C1 segment of cervical spinal cord (tissue), 14 donors: ENCODE measurements at regions not wholly inside any gene's neighbourhood (a gene's known extent, or its start where the extent isn't known, plus 50 kb on each side); places are given as distances from the start of the nearest gene placed in this dataset.
A peak's percentile ranks its signal among the peaks of the same experiment; 100 is the strongest.
"Not testable (repeated sequence)": the region's sequence is repeated elsewhere in the genome, so short reads cannot be mapped to it uniquely, and the experiment has no call there.

ENCODE experiments used
- DNase-seq, 14 donors: peaks; one replicate each; lab custom pipeline; 2025; lab: John Stamatoyannopoulos, UW

DNA sequence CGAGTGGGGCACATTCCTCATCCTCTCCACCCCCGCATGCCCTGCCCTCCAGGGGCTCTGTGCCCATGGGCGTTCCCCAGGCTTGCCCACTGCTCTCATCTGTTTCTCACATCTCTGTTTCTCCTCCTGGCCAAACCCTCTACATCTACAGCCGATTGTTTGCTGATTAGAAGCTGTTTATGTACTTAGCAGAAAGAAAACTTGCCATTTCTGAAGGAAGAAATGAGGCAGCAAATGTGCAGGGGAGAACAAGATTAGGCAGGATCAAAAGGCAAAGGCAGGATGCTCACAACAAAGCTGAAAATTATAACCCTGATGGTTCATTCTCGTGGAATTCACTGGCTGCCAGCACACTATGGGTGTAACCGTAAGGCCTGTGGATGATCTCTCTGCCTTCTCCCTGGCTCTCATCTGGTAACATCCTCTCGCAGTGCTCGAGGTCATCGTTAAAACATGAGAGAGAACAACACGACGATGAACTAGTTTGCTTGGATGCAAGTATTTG lies 111.6 kb upstream of the KLF14 start:
- no peak for DNase-seq

DNA sequence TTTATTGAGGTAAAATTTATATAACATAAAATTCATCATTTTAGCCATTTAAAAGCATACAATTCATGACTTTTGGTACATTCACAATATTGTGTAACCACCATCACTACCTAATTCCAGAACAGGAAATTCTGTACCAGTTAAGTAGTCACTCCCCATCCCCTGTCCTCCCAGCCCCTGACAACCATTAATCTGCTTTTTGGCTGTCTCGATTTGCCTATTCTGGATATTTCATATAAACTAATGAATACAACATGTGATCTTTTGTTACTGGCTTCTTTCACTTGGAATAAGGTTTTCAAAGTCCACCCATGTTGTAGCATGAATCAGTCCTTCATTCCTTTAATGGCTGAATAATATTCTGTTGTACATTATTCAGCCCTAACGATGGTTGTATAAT lies 115.6 kb upstream of the KLF14 start:
- no peak for DNase-seq

DNA sequence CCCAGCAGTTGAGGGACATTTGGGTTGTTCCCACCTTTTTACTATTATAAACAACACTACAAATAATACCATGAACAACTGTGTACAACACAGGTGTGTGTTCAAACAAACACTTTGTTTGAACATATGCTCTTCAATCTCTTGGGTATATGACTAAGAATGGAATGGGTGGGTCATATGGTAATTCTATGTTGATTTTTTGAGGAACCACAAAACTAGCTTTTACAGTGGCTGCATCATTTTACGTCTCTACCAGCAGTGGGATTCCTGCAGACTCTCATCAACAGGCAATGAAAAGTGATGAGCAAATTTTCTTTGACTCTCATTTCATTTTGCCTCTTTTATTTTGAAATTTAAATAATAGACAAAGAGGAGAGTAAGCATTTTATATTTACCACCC lies 116.9 kb upstream of the KLF14 start:
- DNase-seq, result no peak

DNA sequence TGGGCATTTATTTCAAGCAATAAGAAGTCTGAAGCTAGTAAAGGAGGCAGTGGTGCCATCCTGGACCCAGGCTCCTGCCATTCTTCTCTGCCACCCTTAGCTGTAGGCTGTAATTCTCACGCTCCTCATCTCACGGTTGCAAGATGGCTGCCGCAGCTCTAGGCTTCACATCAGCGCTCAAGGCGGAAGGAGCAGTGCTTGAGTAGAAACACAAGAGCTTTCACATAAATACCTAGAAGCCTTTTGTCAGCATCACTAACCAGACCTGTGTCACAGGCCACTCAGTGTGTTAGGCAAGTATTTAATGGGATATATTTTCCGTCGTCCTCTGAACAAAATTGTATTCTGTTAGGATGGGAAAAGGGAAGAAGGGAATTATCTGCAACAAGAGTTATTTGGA lies 118.9 kb upstream of the KLF14 start:
- DNase-seq, result no peak

DNA sequence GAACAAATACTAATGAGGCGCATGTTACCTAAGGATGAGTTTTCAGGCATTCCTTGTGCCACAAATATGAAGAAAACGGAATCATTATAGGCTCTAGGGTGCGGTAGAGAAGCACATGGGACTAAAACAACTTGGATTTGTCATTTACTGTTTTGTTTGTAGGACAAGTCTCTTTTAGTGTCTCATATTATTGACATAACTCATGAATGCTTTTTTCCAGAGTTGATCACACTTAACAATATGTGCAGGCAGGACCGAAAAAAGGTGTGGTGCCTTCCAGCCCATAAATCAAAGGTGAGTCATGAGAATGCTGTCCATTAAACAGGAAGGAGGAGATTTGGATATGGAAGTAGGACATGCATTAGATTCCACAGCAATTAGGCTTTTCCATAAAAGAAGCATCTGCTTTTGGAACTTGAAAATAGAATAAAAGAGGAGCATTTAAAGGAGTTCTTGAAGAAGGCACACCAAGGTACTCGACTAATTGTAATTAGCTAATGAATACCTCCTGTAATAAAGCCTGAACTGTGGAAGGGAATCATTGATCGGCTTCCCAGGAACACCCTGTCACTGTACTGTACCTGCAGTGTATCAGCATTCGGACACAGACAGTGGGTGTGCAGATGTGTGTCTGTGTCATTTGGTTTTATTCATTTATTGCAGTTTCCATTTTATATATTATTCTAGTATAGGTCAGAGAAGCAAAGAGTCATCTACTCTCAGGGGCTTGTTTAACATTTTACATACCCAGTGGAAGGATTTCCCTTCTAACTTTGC lies 119.7 kb upstream of the KLF14 start:
- DNase-seq, result no peak

DNA sequence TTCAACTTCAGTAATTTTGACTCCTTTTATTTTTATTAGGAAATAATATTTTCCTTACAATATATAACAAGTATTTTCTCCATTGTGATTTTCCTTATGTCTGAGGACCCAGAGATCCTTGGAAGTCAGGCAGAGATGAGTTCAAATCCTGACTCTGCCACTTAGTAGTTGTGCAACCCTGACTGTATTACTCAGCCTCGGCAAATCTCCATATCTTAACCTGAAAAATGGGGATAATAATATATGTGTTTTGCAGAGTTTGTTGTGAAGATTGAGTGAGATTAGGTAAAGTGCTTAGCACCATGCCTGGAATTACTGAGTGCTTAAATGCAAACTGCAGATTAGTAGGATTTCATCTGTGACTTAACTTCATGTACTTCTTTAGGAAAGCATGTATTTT lies 120.5 kb upstream of the KLF14 start:
- DNase-seq, result no peak

DNA sequence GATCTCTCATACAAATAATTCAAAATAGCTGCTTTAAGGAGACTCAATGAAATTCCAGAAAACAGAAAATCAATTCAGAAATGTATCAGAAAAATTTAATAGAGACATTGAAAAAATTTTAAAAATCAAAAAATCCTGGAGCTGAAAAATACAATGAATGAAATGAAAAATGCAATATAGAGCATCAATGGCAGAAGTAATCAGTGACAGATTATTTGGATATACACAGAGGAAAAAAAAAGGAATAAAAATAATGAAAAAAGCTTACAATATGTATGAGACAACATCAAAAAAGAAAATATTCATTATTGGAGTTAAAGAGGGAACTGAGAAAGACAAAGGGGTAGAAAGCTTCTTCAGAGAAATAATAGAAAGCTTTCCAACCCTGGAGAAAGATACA lies 122.9 kb upstream of the KLF14 start:
- DNase-seq, result no peak

DNA sequence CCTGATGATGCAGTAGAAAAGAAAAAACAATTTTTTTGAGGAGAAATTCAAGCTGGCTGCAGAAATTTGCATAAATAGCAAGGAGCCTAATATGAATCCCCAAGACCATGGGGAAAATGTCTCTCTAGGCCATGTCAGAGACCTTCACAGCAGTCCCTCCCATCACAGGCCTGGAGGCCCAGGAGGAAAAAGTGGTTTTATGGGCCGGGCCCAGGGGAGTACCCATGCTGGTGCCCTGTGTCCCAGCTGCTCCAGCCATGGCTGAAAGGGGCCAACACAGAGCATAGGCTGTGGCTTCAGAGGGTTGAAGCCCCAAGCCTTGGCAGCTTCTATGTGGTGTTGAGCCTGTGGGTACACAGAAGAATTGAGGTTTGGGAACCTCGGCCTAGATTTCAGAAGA lies 126.8 kb upstream of the KLF14 start:
- not testable (repeated sequence) for DNase-seq

DNA sequence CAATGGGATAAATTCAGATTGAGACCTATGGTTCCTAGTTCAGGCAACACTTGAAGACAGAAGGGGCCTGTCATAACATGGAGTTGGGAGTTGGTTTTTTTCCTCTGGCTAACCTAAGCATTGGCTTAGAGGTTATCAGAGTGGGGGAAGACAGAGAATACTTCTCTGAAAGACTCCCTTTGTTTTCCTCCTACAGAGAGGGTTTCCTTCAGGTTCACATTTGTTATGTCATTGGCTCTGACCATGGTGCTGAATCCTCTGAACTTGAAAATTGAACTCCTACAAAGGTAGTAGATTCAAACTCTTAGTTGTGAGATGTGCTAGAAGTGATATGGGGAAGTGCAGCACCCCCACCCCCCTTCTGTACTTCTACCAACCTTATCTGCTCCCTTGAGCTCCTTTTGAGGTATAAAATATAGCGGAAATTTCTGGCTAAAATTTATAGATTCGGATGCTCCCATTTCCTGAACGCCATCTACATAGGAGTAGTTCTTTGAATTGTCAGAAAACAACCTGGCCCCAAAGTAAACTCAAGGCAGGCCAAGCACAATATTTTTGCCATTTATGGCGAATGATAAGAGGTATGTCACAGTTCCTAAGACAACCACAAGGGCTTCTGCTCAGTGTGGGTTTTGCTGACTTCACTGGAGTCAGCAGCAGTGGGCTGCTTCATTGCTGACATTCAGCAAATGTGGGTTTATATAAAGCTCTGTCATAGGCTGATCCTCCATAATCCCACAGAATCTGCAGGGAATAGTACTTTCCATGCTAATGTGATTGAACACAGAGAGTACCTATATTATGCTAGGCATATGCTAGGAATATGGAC lies 131.6 kb upstream of the KLF14 start:
- no peak for DNase-seq

DNA sequence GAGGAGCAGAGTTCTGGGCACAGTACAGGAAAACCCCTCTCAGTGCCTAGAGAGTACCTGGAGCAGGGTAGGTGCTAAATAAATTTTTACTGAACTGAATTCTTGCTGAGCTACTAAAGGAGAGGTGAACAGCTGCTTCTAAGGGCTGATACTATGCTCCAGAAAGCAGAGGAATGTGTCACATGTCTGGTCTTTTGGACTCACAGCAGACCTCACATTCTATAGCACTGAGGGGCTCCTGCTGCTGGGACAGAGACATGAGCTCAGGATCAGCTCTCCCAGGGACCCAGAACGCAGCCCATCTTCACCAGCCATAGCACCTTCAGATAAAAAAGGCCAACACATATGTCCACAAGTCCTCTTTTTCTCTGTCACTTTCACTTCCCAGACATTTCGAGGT lies 133.0 kb upstream of the KLF14 start:
- no peak for DNase-seq

DNA sequence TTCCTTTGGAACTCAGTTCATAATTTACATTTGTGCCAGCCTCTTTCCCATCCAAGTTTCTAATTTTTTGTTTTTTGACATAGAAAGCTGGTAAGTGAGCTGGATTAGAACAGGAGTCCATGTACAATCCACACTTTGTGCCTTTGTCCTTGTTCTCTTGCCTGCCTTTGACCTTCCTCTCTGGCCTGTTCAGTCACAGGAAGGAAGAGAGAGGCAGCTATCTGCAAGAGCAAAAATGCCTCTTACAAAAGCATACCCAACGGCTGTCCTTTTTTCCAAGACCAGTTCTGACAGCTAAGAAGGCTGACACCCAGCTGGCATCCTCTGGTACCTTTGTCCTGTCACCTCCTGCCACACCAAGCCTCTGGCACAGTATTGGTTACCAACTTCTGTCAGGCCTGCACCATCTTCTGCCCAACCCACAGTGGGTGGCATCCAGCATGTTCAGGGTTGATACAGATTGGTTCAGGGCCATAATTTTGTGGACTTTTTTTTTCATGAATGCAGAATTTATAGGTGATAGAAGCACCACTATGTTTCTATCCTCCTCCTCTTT lies 133.7 kb upstream of the KLF14 start:
- DNase-seq, result no peak

DNA sequence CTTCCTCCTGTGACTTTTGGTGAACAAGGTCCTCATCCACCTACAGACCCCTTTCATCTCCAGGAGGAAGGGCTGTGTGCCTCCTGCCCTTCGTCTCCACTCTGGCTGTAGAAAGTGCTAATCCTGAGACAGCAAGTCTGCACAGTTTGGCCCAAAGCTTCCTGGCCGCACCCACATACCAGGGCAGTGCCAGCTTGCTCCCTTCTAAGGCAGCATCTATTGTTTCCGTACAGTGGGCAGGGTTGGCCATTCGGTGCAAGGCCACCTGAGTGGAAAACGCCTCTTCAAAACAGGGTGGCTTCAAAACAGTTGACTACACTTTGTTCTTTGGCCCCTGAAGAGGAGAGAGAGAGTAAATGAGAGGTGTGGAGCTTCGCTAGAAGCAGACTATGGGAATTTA lies 134.1 kb upstream of the KLF14 start:
- no peak for DNase-seq

DNA sequence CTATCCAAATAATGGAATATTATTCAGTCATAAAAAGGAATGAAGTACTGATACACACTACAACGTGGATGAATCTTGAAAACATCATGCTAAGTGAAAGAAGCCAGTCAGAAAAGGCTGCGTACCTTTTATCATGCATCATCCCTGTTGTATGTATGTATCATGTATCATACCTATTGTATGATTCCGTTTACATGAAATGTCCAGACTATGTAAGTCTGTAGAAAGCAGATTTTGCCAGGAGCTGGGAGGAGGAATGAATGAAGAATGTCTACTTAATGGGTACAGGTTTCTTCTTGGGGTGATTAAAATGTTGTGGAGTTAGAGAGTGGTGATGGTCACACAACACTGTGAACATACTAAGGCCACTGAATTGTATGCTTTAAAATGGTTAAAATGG lies 135.9 kb upstream of the KLF14 start:
- no peak for DNase-seq

DNA sequence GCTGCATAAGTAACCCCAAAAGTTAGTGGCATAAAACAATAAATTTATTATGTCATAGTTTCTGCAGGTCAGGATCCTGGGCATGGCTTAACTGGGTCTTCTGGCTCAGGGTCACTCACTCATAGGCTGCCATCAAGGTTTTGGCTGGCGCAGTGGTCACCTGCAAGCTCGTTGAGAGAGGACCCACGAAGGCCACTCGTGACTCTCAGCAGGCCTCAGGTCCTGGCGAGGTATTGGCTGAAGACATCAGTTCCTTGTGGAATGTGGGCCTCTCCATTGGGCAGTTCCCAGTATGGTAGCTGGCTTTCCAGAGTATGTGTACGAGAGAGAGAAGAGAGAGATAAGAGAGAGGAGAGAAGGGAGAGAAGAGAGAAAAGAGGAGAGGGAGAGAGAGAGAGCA lies 138.3 kb upstream of the KLF14 start:
- no peak for DNase-seq

DNA sequence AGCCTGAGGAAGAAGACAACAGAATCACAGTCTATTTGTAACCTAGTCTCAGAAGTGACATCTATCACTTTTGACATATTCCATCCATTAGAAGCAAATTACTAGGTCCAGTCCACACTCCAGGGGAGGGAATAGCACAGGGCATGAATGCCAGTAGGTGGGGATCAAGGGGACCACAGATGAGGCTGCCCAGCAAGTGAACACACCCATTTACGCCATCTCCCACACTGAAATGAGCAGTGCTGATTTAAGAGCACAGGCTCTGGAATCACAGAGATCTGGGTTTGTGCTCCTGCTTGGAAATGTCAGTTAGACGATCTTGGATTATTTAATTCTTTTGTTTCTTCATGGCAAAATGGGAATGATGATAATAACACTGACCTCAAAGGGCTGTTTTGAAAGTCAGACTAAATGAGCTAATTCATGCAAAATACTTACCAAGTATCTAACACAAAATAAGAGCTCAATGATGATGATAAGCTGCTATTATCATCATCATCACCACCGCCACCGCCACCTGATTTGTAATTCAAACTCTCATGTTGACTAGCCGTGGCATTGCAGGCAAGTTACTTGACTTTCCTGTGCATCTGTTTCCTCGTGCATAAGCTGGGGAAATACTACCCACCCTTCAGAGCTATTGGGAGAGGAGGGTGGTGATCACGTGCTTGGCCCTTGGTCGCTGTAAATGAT lies 138.9 kb upstream of the KLF14 start:
- DNase-seq, result no peak

DNA sequence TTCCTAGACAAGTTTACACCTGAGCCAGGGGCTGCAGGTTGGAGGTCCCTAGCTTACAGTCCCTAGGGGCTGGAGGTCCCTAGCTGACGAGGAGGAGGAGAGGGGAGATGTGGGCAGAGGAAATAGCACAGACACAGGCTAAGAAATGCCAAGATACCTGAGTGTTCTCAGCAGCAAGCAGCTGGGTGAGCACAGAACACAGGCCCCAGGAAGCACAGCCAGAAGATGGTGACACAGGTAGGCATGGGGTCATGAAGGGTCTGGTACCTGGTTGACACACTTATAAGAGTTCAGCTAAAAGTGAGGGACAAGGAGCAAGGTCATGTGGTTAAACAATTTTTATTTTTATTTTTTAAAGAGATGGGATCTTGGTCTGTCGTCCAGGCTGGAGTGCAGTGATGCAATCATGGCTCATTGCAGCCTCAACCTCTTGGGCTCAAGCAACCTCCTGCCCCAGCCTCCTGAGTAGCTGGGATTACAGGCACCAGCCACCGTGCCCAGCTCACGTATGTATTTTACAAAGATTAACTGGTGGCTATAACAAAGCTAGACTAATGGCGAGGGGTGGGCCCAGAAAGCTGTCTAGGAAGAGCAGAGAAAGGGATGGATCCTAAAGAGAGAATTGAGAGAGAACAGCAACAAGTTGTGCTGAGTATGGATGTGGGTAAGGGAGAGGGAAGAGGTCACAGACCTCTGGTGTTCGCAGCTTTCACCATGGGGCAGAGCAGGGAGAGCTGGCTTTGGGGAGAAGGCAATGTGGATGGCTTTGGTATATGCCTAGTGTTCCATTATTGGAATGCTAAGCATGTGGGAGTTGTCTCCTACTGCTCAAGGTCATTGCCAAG lies 140.3 kb upstream of the KLF14 start:
- no peak for DNase-seq

DNA sequence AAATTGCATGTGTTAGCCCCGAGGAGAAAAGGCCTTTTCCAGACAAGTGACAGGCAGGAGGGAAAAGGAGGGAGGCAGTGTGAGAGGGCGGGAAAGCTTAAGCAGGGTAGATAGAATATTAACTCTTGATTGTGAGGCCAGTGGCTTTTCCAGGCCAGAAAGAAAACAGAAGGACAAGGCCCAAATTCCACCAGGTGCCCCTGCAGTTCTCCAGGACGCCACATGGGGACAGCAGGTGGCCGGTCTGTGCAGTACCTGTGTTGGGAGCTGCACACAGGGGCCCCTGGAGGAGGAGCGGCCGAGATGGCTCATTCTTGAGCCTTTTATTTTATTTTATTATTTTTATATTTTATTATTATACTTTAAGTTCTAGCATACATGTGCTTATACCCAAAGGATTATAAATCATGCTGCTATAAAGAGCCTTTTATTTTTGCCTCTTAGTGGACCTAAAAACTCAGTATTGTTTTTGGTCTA lies 141.3 kb upstream of the KLF14 start:
- DNase-seq, result peak in 1 of 14 donors; percentile 46

DNA sequence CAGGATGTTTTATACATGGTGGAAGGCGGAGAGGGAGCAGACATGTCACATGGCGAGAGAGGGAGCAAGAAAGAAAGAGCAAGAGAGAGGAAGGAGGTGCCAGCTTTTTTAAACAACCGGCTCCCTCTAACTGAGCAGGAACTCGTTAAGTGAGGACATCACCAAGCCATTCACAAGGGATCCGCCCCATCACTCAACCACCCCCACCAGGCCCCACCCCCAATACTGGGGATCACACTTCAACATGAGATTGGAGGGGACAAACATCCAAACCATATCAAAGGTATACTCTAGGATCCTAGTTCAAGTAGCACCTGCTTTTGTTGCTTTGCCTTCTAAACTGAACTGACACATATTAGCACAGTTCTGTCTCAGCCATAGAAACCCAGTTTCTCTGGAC lies 141.9 kb upstream of the KLF14 start:
- DNase-seq, result no peak

DNA sequence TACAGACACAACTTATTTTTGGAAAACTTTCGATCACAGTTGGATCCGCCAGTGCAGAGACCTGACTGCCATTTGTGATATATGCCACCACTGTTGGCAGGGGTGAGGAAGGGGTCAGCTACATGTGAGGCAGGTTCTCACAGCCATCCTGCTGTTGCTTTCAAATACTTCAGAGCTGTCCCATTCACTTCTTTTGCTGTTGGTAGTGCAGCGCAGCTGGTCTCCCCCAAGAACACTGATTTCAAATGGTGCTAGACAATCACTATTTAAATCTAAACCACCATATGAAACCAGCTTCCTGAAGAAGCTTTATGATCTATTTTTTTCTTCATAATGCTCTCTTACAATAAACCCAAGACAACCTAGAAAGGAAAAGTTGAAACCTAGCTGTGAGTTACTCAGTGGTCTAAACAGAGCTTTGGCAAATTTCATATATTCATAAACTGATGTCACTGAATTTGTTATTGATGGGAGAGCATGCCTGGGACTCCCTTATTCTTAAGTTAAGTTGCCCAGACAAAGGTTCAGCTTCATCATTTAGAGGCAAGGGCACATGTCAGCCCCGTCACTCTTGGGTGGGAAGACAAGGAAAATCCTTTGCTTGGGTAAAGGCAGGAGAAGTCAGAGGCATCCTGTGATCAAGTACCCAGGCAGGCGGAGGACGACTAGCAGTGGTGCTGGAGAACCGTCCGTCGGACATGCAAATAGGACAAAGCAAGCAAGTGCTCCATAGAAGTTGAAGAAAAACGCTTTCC lies 143.4 kb upstream of the KLF14 start:
- DNase-seq, result no peak

DNA sequence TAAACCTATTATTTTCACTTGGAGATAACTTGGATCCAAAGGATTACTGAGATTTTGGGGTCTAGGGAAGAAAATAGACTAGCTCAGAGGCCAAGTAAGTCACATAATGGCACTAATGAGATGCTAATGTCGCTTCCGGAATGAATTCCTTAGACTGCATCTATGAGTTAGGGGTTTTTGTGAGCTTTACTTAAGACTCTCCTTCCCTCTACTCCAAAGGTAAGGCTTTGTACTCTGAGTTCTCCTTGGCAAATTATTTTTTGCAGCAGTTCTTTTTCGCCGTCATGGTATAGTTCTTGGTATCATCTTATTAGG lies 143.9 kb upstream of the KLF14 start:
- DNase-seq, result no peak
